Keratinocyte (primary cell): ENCODE measurements at regions not wholly inside any gene's neighbourhood (a gene's known extent, or its start where the extent isn't known, plus 50 kb on each side); places are given as distances from the start of the nearest gene placed in this dataset.

Source experiments
- DNase-seq: peaks from one replicate; pipeline ENCODE4 v3.0.0-alpha.2; 2011; ENCODE audit warnings: low read depth, missing footprints, low spot score
- FAIRE-seq: peaks from 2 replicates; lab custom pipeline; 2011; peaks lifted over from hg19 to GRCh38; lab: Jason Lieb, UNC
- H2AFZ ChIP-seq: 2 replicates; pipeline ENCODE4 v1.6.0; 2012; ENCODE audit warnings: low read length, control low read depth, inconsistent platforms; ENCODE audit not compliant: control insufficient read depth
- H3K27ac ChIP-seq: 2 replicates; pipeline ENCODE4 v1.5.1; 2011; ENCODE audit warnings: low read length; ENCODE audit not compliant: control insufficient read depth, insufficient read depth
- H3K27me3 ChIP-seq: 3 replicates; pipeline ENCODE4 v1.6.0; 2011; ENCODE audit warnings: low read length; ENCODE audit not compliant: control insufficient read depth, insufficient read depth; ENCODE audit errors: extremely low read depth
- H3K36me3 ChIP-seq, 2 experiments: 2 replicates in 1 of 2; 3 replicates in 1 of 2; pipeline ENCODE4 v1.5.1; 2011; ENCODE audit warnings: low read length in 2 of 2, mild to moderate bottlenecking in 1 of 2; ENCODE audit not compliant: control insufficient read depth in 2 of 2, insufficient read depth in 2 of 2; ENCODE audit errors: extremely low read depth in 1 of 2
- H3K4me1 ChIP-seq: 3 replicates; pipeline ENCODE4 v1.5.1; 2011; ENCODE audit warnings: low read length; ENCODE audit not compliant: control insufficient read depth, insufficient read depth; ENCODE audit errors: extremely low read depth
- H3K4me2 ChIP-seq: 3 replicates; pipeline ENCODE4 v1.6.0; 2011; ENCODE audit warnings: low read depth, low read length; ENCODE audit not compliant: control insufficient read depth, insufficient read depth; ENCODE audit errors: extremely low read depth
- H3K4me3 ChIP-seq, 3 experiments: fragments of 200-600 bp in 1 of 3; sonication (generic) in 1 of 3; 2 replicates in 2 of 3; 3 replicates in 1 of 3; pipeline ENCODE4 v1.5.1; 2011 to 2016; ENCODE audit warnings: low read length in 3 of 3, mild to moderate bottlenecking in 3 of 3, control low read depth in 2 of 3, inconsistent platforms in 1 of 3, low read depth in 1 of 3, mixed read lengths in 1 of 3, mixed run types in 1 of 3, moderate library complexity in 1 of 3; ENCODE audit not compliant: control insufficient read depth in 2 of 3, insufficient read depth in 2 of 3; ENCODE audit errors: extremely low read depth in 1 of 3
- H3K79me2 ChIP-seq: 2 replicates; pipeline ENCODE4 v1.6.0; 2012; ENCODE audit warnings: low read length; ENCODE audit not compliant: control insufficient read depth, insufficient read depth
- H3K9ac ChIP-seq: 3 replicates; pipeline ENCODE4 v1.6.0; 2011; ENCODE audit warnings: low read length; ENCODE audit not compliant: control insufficient read depth, insufficient read depth; ENCODE audit errors: extremely low read depth
- H3K9me1 ChIP-seq: 3 replicates; pipeline ENCODE4 v1.6.0; 2011; ENCODE audit warnings: low read length; ENCODE audit not compliant: control insufficient read depth, insufficient read depth; ENCODE audit errors: extremely low read depth
- H3K9me3 ChIP-seq: 2 replicates; pipeline ENCODE4 v1.5.1; 2012; ENCODE audit warnings: low read depth, low read length; ENCODE audit not compliant: control insufficient read depth
- H4K20me1 ChIP-seq: 3 replicates; pipeline ENCODE4 v1.6.0; 2011; ENCODE audit warnings: low read length; ENCODE audit not compliant: control insufficient read depth, insufficient read depth; ENCODE audit errors: extremely low read depth
- EZH2 ChIP-seq: IDR thresholded peaks from one replicate; pipeline ENCODE4 v1.6.1; 2012; ENCODE audit warnings: inconsistent platforms, mild to moderate bottlenecking, low read length, moderate library complexity
- dilution Hi-C: fragments of 300-500 bp; cut with MboI; formaldehyde crosslinking; loops from one replicate; pipeline ENCODE4 v1.7.0; 2020; ENCODE audit warnings: low sequenced_read_pairs; ENCODE audit not compliant: extremely low pct_ligation_motif_present
- TF ChIP-seq, protein P1 (sequence below), 3 experiments: IDR thresholded peaks in 1 of 3; conservative IDR thresholded peaks in 1 of 3; optimal IDR thresholded peaks in 1 of 3; 2 replicates in 2 of 3; 3 replicates in 1 of 3; pipeline versions ENCODE3 to v1.5.1; 2011; ENCODE audit warnings: low read length in 3 of 3, mild to moderate bottlenecking in 3 of 3, moderate library complexity in 2 of 3, control low read depth in 1 of 3, inconsistent platforms in 1 of 3; ENCODE audit not compliant: insufficient read depth in 2 of 3; ENCODE audit errors: extremely low read depth in 1 of 3

DNA sequence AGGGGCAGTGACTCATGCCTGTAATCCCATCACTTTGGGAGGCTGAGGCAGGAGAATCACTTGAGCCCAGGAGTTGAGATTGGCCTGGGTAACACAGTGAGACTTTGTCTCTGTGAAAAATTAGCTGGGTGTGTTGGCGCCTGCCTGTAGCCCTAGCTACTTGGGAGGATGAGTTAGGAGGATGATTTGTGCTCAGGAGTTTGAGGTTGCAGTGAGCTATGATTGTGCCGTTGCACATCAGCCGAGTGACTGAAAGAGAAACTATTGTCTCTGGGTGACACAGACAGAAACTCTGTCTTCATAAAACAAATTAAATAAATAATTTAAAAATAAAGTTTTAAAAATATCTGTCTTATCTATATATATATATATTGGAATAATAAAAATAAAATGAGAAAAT, 1844.6 kb upstream of the PIK3C3 start:
- Histone ChIP-seq H3K9ac (no peak overlapping the region), H3K4me1 (no peaks in the 10 kb centered on the region), H3K9me3 (no peaks in the 10 kb centered on the region), H3K9me1 (no peaks in the 10 kb centered on the region), H3K27me3 (no peaks in the 10 kb centered on the region), H4K20me1 (no peaks in the 10 kb centered on the region), H3K4me3 (no peak overlapping the region), H3K4me2 (no peak overlapping the region), H3K79me2 (no peaks in the 10 kb centered on the region), H3K27ac (no peak overlapping the region), H3K36me3 (no peaks in the 10 kb centered on the region), H2AFZ (no peak overlapping the region)
- no peak for TF ChIP-seq EZH2
- TF ChIP-seq, protein P1, sequence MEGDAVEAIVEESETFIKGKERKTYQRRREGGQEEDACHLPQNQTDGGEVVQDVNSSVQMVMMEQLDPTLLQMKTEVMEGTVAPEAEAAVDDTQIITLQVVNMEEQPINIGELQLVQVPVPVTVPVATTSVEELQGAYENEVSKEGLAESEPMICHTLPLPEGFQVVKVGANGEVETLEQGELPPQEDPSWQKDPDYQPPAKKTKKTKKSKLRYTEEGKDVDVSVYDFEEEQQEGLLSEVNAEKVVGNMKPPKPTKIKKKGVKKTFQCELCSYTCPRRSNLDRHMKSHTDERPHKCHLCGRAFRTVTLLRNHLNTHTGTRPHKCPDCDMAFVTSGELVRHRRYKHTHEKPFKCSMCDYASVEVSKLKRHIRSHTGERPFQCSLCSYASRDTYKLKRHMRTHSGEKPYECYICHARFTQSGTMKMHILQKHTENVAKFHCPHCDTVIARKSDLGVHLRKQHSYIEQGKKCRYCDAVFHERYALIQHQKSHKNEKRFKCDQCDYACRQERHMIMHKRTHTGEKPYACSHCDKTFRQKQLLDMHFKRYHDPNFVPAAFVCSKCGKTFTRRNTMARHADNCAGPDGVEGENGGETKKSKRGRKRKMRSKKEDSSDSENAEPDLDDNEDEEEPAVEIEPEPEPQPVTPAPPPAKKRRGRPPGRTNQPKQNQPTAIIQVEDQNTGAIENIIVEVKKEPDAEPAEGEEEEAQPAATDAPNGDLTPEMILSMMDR (optimal IDR thresholded peaks at IDR 0.05 in 1 of 3, IDR thresholded peaks at IDR 0.05 in 1 of 3, conservative IDR thresholded peaks at IDR 0.05 in 1 of 3; ENCODE audit: extremely low read depth in 1 of 3, insufficient read depth in 2 of 3, low read length in 3 of 3): no peak
- FAIRE-seq (no peak), DNase-seq (no peak)
- dilution Hi-C loops: no loop called here

DNA sequence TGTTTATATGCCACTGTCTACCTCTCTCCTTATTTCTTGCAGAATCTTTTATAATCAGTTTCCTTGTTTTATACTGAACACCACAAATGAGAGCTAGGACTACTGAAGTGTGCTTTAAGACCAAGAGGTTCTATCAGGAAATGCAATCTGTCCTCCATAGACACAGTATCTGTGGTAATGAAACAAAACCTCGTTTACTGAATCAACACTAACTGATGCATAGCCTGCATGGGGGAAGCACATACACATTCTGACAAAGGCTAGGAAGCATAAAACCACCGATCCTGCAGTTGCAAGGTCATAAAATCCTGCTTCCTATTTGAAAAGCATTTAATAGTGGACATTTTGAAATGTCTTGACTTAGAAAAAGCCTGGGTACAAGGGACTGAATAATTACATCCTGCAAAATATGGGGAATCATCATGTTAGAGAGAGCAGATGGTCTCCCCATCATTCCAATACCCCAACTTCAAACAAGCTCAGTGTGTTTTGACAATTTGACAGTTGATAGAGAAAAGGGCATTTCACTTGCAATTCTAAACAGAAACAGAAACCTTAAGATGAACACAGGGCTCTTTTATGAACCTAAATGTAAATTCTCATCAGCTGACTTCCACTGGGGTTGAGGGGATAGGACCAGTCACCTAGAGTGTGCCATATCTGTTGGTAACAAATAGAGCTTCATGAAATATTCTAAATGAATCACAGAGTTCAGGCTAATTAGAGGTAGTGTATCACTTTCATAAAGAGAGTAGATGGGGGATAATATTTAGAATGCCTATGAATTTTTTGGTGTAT, 1845.6 kb upstream of the PIK3C3 start:
- no peaks in the 10 kb centered on the region for H3K36me3 ChIP-seq
- H3K4me1 ChIP-seq: no peaks in the 10 kb centered on the region
- FAIRE-seq (no peak), DNase-seq (no peak)
- H3K9me3 ChIP-seq: no peaks in the 10 kb centered on the region
- H3K79me2 ChIP-seq: no peaks in the 10 kb centered on the region
- no peaks in the 10 kb centered on the region for H3K9me1 ChIP-seq
- no peak overlapping the region for H3K9ac ChIP-seq
- no peaks in the 10 kb centered on the region for H4K20me1 ChIP-seq
- H2AFZ ChIP-seq: no peak overlapping the region
- no peak for TF ChIP-seq EZH2
- TF ChIP-seq, protein P1 (optimal IDR thresholded peaks at IDR 0.05 in 1 of 3, IDR thresholded peaks at IDR 0.05 in 1 of 3, conservative IDR thresholded peaks at IDR 0.05 in 1 of 3; ENCODE audit: extremely low read depth in 1 of 3, insufficient read depth in 2 of 3, low read length in 3 of 3): no peak
- H3K27me3 ChIP-seq: no peaks in the 10 kb centered on the region
- no peak overlapping the region for H3K27ac ChIP-seq
- no peak overlapping the region for H3K4me2 ChIP-seq
- dilution Hi-C loops: no loop called here
- H3K4me3 ChIP-seq: no peak overlapping the region
